ENCODE measurements at regions not wholly inside any gene's neighbourhood (a gene's known extent, or its start where the extent isn't known, plus 50 kb on each side); places are given as distances from the start of the nearest gene placed in this dataset.

DNA sequence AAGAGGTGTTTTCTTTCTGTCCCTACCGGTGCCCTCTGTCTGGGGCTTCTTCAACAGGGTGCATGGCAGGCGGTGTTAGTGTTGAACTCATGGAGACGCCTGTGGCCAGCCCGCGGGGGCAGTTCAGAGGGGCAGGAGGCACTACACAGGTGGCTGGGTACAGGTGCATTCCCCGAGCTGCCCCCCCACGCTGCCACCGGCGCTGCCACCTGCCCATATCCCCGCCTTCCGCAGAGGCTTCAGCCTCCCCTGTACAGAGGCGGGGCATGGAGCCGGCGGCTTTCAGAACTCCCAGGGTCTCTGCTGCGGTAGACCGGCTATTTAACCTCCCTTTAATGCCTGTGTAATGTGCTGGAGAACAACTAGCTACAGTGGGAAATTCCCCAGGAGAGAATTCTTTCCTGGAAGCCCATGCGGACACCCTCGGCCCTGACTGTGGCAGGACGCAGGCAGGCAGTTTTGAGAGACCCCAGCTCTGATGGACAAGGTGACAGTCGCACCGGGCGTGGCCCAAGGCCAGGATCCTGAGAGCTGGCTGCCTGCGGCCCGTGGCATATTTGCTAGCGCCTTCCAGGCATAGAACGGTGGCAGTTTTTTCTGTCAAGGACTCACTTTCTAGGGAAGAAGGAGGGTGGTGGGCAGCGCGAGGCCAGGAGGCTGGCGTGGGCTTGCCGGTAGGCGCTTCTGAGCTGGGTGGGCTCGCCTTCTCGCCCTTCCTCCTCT is 53.7 kb upstream of the ZNF32 start:
- Histone ChIP-seq H3K36me3 (no peaks in the 10 kb centered on the region), H3K4me3 (ENCODE audit: low read depth in 1 of 2, low read length in 1 of 2) (no peak overlapping the region), H3K4me1 (ENCODE audit: control insufficient read depth in 1 of 2, insufficient read depth in 1 of 2, low read depth in 1 of 2, low read length in 1 of 2) (no peaks in the 10 kb centered on the region), H3K27ac (no peak overlapping the region), H3K27me3 (no peaks in the 10 kb centered on the region), H3K9me3 (no peaks in the 10 kb centered on the region)
- TF ChIP-seq, protein P1, sequence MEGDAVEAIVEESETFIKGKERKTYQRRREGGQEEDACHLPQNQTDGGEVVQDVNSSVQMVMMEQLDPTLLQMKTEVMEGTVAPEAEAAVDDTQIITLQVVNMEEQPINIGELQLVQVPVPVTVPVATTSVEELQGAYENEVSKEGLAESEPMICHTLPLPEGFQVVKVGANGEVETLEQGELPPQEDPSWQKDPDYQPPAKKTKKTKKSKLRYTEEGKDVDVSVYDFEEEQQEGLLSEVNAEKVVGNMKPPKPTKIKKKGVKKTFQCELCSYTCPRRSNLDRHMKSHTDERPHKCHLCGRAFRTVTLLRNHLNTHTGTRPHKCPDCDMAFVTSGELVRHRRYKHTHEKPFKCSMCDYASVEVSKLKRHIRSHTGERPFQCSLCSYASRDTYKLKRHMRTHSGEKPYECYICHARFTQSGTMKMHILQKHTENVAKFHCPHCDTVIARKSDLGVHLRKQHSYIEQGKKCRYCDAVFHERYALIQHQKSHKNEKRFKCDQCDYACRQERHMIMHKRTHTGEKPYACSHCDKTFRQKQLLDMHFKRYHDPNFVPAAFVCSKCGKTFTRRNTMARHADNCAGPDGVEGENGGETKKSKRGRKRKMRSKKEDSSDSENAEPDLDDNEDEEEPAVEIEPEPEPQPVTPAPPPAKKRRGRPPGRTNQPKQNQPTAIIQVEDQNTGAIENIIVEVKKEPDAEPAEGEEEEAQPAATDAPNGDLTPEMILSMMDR (IDR thresholded peaks at IDR 0.05) = no peak

DNA sequence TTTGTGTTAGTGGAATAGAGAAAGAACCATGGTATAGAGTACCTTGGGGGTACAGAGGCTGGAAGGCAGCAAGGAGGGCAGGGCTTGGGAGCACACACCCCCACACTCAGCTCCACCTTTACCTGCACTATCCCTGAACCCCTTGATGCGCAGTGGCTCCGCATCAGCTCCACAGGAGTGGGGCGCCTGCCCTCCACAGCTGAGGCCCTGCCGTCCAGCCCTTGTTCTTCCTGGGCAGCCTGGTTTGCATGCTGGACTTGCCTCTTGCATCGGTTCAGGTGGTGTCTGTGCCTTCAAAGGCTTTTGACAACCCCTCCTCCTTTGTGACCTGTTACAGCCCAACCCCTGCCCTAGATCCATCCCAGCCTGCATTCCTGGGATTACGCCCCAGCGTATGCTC is 52.6 kb upstream of the ZNF32 start:
- H3K4me1 ChIP-seq (ENCODE audit: control insufficient read depth in 1 of 2, insufficient read depth in 1 of 2, low read depth in 1 of 2, low read length in 1 of 2) = no peaks in the 10 kb centered on the region
- H3K27ac ChIP-seq = no peak overlapping the region
- H3K27me3 ChIP-seq = no peaks in the 10 kb centered on the region

DNA sequence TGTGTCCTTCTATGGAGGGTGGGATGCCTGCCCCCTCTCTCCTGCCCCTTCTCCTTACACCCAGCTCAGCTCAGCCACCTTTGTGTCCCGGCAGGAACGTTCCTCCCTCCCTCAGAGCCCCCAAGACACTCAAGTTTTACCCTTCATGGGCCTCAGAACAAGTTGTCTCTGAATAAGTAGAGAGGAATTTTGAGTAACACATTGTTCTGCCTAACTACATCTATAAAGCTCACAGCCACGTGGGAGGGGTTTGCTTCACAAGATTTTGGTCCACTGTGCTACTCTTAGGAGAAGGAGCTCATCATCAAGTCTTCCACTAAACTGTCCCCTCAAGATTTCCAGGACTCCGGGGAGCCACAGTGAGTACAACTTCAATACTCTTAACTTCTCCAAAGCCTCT is 51.6 kb upstream of the ZNF32 start:
- no peaks in the 10 kb centered on the region for H3K27me3 ChIP-seq
- H3K4me1 ChIP-seq (ENCODE audit: control insufficient read depth in 1 of 2, insufficient read depth in 1 of 2, low read depth in 1 of 2, low read length in 1 of 2) = no peaks in the 10 kb centered on the region
- H3K9me3 ChIP-seq = no peaks in the 10 kb centered on the region
- no peaks in the 10 kb centered on the region for H3K36me3 ChIP-seq
- H3K27ac ChIP-seq = no peak overlapping the region
- TF ChIP-seq, protein P1 (IDR thresholded peaks at IDR 0.05) = no peak
- no peak overlapping the region for H3K4me3 ChIP-seq (ENCODE audit: low read depth in 1 of 2, low read length in 1 of 2)

More for the DNA sequence above, 52.6 kb upstream of the ZNF32 start:
- TF ChIP-seq, protein P1 (IDR thresholded peaks at IDR 0.05) = no peak
- H3K9me3 ChIP-seq = no peaks in the 10 kb centered on the region
- no peaks in the 10 kb centered on the region for H3K36me3 ChIP-seq
- H3K4me3 ChIP-seq (ENCODE audit: low read depth in 1 of 2, low read length in 1 of 2) = no peak overlapping the region

DNA sequence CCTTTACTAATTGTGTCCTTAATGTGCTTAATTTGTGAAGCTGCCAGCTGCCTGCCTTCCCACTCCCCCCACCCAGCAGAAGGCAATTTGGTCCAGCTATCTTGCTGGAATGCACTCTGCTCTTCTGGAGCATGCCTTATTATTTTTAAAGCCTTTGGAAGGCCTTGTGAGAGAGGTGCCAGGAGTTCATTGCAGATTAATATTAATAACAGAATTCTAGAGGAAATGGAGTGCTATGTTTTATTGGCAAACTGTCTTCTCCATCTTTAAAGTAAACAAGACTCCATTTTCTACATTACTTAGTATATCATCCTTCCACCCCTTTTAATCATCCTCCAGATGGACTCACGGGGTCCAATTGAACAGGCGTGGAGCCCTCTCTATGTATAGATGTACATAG is 50.8 kb upstream of the ZNF32 start:
- Histone ChIP-seq H3K4me1 (ENCODE audit: control insufficient read depth in 1 of 2, insufficient read depth in 1 of 2, low read depth in 1 of 2, low read length in 1 of 2) (no peaks in the 10 kb centered on the region), H3K27me3 (no peaks in the 10 kb centered on the region), H3K36me3 (no peaks in the 10 kb centered on the region), H3K9me3 (no peaks in the 10 kb centered on the region), H3K4me3 (ENCODE audit: low read depth in 1 of 2, low read length in 1 of 2) (no peak overlapping the region), H3K27ac (no peak overlapping the region)
- TF ChIP-seq, protein P1 (IDR thresholded peaks at IDR 0.05) = no peak
